Spleen (tissue), 3 donors: ENCODE measurements at regions not wholly inside any gene's neighbourhood (a gene's known extent, or its start where the extent isn't known, plus 50 kb on each side); places are given as distances from the start of the nearest gene placed in this dataset.

ENCODE experiments used
- POLR2A ChIP-seq, 3 donors: fragments of 450-650 bp; IDR thresholded peaks; one replicate each; pipeline ENCODE4 v1.5.1; 2017; ENCODE audit warnings: antibody characterized with exemption in 3 of 3, mild to moderate bottlenecking in 1 of 3
- POLR2AphosphoS5 ChIP-seq, 3 donors: sonication (generic); formaldehyde crosslinking; IDR thresholded peaks; one replicate each; pipeline ENCODE4 v1.5.1; 2017; ENCODE audit warnings: antibody characterized with exemption in 3 of 3

- TF ChIP-seq POLR2A (IDR thresholded peaks at IDR 0.05) (no peak), POLR2AphosphoS5 (IDR thresholded peaks at IDR 0.05) (no peak)
These were observed 147.4 kb upstream of the RXFP1 start for GRCh38 chr4:158374318-158374717.
